ENCODE measurements at regions not wholly inside any gene's neighbourhood (a gene's known extent, or its start where the extent isn't known, plus 50 kb on each side); places are given as distances from the start of the nearest gene placed in this dataset.

- no peaks in the 10 kb centered on the region for H3K9me3 ChIP-seq
- H3K27me3 ChIP-seq, result no peaks in the 10 kb centered on the region
- TF ChIP-seq CTCF (IDR thresholded peaks at IDR 0.05) (no peak), POLR2A (IDR thresholded peaks at IDR 0.05) (no peak)
- H3K4me3 ChIP-seq, result no peak overlapping the region
- no peak overlapping the region for H3K27ac ChIP-seq
- no peak for DNase-seq
- intact Hi-C loops (cut with DNase I; ENCODE audit: low total_unique reads), result no loop called here
- H3K4me1 ChIP-seq, result no peaks in the 10 kb centered on the region
- no peaks in the 10 kb centered on the region for H3K36me3 ChIP-seq
Observed at GRCh38 chr5:98510143-98510985, 263.1 kb upstream of the RGMB start.

GRCh38 chr5:98513380-98513779 is 260.1 kb upstream of the RGMB start:
- no peak for DNase-seq
- Histone ChIP-seq H3K4me3 (no peak overlapping the region), H3K9me3 (no peaks in the 10 kb centered on the region), H3K4me1 (no peaks in the 10 kb centered on the region), H3K27ac (no peak overlapping the region), H3K36me3 (no peaks in the 10 kb centered on the region), H3K27me3 (no peaks in the 10 kb centered on the region)
- intact Hi-C loops (cut with DNase I; ENCODE audit: low total_unique reads), result no loop called here
- no peak for TF ChIP-seq POLR2A (IDR thresholded peaks at IDR 0.05)
- TF ChIP-seq CTCF (IDR thresholded peaks at IDR 0.05), result no peak

GRCh38 chr5:98514215-98514614 is 259.2 kb upstream of the RGMB start:
- no peaks in the 10 kb centered on the region for H3K27me3 ChIP-seq
- H3K4me1 ChIP-seq, result no peaks in the 10 kb centered on the region
- no peaks in the 10 kb centered on the region for H3K36me3 ChIP-seq
- H3K4me3 ChIP-seq, result no peak overlapping the region
- no peak for TF ChIP-seq CTCF (IDR thresholded peaks at IDR 0.05)
- TF ChIP-seq POLR2A (IDR thresholded peaks at IDR 0.05), result no peak
- no peak overlapping the region for H3K27ac ChIP-seq
- DNase-seq, result no peak
- intact Hi-C loops (cut with DNase I; ENCODE audit: low total_unique reads), result no loop called here
- no peaks in the 10 kb centered on the region for H3K9me3 ChIP-seq

GRCh38 chr5:98516701-98517100 is 256.8 kb upstream of the RGMB start:
- Histone ChIP-seq H3K4me3 (no peak overlapping the region), H3K27ac (no peak overlapping the region), H3K36me3 (no peaks in the 10 kb centered on the region), H3K9me3 (no peaks in the 10 kb centered on the region), H3K27me3 (no peaks in the 10 kb centered on the region), H3K4me1 (no peaks in the 10 kb centered on the region)
- no peak for DNase-seq
- intact Hi-C loops (cut with DNase I; ENCODE audit: low total_unique reads), result no loop called here
- no peak for TF ChIP-seq CTCF (IDR thresholded peaks at IDR 0.05)
- no peak for TF ChIP-seq POLR2A (IDR thresholded peaks at IDR 0.05)

- H3K9me3 ChIP-seq, result no peaks in the 10 kb centered on the region
- H3K4me3 ChIP-seq, result no peak overlapping the region
- no peaks in the 10 kb centered on the region for H3K4me1 ChIP-seq
- intact Hi-C loops (cut with DNase I; ENCODE audit: low total_unique reads), result no loop called here
- H3K27me3 ChIP-seq, result no peaks in the 10 kb centered on the region
- no peaks in the 10 kb centered on the region for H3K36me3 ChIP-seq
- no peak for DNase-seq
- no peak overlapping the region for H3K27ac ChIP-seq
- no peak for TF ChIP-seq POLR2A (IDR thresholded peaks at IDR 0.05)
- no peak for TF ChIP-seq CTCF (IDR thresholded peaks at IDR 0.05)
Observed at GRCh38 chr5:98517560-98518366, 255.7 kb upstream of the RGMB start.

All from uterus (tissue), 3 donors.